ENCODE measurements at regions not wholly inside any gene's neighbourhood (a gene's known extent, or its start where the extent isn't known, plus 50 kb on each side); places are given as distances from the start of the nearest gene placed in this dataset.

DNA sequence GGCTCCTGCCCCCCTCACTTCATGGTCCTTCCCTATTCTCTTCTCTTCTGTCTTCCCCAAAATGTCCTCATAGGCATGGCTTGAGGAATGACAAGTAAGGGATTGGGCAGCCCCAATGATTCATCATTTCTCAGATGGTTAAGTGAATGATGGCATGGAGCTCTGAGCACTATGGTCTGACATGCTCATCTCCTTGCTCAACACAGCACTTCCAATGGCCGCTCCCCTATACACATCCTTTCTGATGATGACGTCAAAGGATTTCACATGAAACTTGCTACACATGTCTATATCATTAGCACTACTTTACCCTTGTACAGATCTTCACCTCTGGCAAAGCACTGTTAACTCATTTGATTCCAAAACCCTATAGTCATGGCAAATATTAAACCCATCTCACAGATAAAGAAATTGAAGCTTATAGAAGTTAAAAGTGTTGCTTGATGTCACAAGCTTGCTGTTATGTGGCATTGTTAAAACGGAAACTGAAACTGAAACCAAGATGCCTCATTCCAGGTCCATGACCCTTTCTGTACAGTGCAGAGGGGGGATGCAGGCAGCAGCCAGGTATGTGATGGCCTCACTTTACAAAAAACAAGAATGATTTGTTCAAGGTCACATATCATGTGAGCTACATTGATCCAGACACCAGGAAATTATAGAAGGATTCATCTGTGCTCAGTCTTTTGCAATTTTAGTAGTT is 90.0 kb upstream of the PLXNA4 start:
- no peak for TF ChIP-seq CTCF (IDR thresholded peaks at IDR 0.05)
- no peak for TF ChIP-seq EP300 (IDR thresholded peaks at IDR 0.05)
- no peak for TF ChIP-seq POLR2A (IDR thresholded peaks at IDR 0.05)
- TF ChIP-seq POLR2AphosphoS5 (IDR thresholded peaks at IDR 0.05) = no peak

Measured in upper lobe of left lung (tissue), 4 donors.